Rectal smooth muscle tissue (tissue), 1 donor: ENCODE measurements at regions not wholly inside any gene's neighbourhood (a gene's known extent, or its start where the extent isn't known, plus 50 kb on each side); places are given as distances from the start of the nearest gene placed in this dataset.

Experiments
- H3K27ac ChIP-seq: one replicate; pipeline ENCODE4 v1.7.0; 2013; ENCODE audit warnings: low read depth, low read length, inconsistent platforms
- H3K27me3 ChIP-seq: one replicate; pipeline ENCODE4 v1.7.0; 2013; ENCODE audit warnings: low read length; ENCODE audit not compliant: control insufficient read depth, insufficient read depth
- H3K36me3 ChIP-seq: one replicate; pipeline ENCODE4 v1.7.0; 2013; ENCODE audit warnings: low read length; ENCODE audit not compliant: control insufficient read depth, insufficient read depth
- H3K4me1 ChIP-seq: one replicate; pipeline ENCODE4 v1.7.0; 2013; ENCODE audit warnings: low read length; ENCODE audit not compliant: control insufficient read depth, insufficient read depth
- H3K4me3 ChIP-seq: one replicate; pipeline ENCODE4 v1.7.0; 2013; ENCODE audit warnings: low read length
- H3K9ac ChIP-seq: one replicate; pipeline ENCODE4 v1.7.0; 2013; ENCODE audit warnings: low read length

DNA sequence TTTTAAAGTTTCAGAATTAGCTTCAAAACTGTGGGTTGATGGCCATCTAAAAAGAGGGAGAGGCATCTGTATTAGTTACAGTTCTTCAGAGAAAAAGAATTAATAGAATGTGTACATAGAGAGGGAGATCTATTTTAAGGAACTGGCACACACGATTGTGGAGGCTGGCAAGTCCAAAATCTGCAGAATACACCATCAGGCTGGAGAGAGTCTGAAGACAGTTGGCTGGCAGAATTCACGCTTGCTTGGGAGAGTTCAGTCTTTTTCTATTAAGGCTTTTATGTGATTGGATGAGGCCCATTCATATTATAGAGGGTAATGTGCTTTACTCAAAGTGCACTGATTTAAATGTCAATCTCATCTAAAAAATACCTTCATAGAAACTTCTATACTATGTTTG lies 135.1 kb upstream of the SORCS1 start:
- H3K9ac ChIP-seq, result no peak overlapping the region
- no peaks in the 10 kb centered on the region for H3K27me3 ChIP-seq
- H3K4me3 ChIP-seq, result no peak overlapping the region
- no peak overlapping the region for H3K27ac ChIP-seq
- H3K36me3 ChIP-seq, result no peaks in the 10 kb centered on the region
- H3K4me1 ChIP-seq, result no peaks in the 10 kb centered on the region

DNA sequence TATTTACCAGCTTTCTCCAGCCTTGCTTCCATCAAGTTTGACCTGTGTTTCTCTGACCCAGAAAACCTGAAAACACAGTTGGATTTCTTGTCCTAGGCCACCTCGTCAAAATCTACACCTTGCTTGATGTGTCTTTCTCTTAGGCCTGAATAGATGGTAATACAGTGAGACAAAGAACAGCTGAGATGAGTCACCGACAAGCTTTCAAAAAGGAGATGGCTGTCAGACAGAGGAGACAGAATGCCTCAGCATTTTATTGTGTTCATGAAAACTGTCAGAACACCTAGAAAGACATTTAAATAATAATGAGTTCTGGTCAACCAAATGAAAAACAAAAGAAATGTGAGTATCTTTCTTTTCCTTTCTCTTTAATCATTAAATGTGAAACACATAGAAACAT lies 119.7 kb upstream of the SORCS1 start:
- no peak overlapping the region for H3K9ac ChIP-seq
- no peaks in the 10 kb centered on the region for H3K27me3 ChIP-seq
- H3K36me3 ChIP-seq, result no peaks in the 10 kb centered on the region
- H3K4me1 ChIP-seq, result no peaks in the 10 kb centered on the region
- no peak overlapping the region for H3K27ac ChIP-seq
- no peak overlapping the region for H3K4me3 ChIP-seq

DNA sequence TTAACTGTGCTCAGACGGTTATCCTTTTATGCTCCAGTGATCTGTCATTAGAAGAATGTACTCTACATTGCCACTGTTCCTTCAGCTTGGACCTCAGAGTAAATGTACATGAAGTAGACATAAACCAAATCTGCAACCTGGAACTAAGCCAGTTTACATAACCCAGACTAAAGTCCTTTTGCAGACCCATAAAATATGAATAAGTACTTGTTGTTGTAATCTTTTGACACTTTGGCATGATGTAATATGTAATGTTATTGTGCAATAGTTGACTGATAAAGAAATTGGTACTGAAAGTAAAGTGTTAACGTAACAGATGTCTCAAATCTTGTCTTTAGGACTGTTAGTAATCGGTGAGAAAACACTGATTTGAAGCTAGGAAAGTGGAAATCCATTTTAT lies 115.8 kb upstream of the SORCS1 start:
- Histone ChIP-seq H3K36me3 (no peaks in the 10 kb centered on the region), H3K27me3 (no peaks in the 10 kb centered on the region), H3K27ac (no peak overlapping the region), H3K4me1 (no peaks in the 10 kb centered on the region), H3K4me3 (no peak overlapping the region), H3K9ac (no peak overlapping the region)

DNA sequence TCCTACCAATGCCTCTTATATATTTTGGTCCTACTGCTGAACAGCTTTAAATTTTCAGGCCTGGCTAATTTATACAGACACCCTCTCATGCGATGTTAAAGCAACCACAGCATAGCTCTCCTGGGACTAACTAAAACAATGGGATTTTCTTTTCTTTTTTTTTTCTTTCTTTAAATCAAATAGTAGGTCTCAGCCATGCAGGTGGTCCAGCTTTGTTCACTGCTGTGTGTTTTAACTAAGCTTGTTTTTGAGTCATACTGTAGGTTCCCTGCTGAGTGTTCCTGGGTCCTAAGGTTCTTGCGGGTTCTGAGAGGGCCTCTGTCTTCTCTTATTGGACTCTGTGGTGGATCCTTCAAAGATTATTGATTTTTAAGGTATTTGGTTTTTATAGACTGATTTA lies 113.1 kb upstream of the SORCS1 start:
- H3K9ac ChIP-seq, result no peak overlapping the region
- H3K36me3 ChIP-seq, result no peaks in the 10 kb centered on the region
- H3K27ac ChIP-seq, result no peak overlapping the region
- no peaks in the 10 kb centered on the region for H3K4me1 ChIP-seq
- no peaks in the 10 kb centered on the region for H3K27me3 ChIP-seq
- no peak overlapping the region for H3K4me3 ChIP-seq

DNA sequence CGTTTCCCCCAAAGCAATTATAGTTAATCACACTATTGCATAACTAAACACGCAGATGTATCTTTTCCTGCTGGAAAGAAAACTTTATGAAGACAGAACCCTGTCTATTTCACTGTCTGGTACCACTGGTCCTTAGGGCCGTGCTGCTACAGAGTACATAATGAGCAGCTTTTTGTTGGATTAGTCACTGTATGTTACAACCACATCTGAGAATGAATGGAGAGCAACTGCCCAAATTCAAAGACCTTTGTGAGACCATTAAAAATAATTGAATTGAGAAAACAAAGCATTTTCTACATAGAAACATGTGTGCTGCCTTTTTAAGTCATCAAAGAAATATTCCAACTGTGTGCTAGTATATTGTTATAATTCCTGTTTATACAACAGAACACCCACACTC lies 111.3 kb upstream of the SORCS1 start:
- H3K4me3 ChIP-seq, result no peak overlapping the region
- no peak overlapping the region for H3K9ac ChIP-seq
- H3K27ac ChIP-seq, result no peak overlapping the region
- no peaks in the 10 kb centered on the region for H3K4me1 ChIP-seq
- H3K36me3 ChIP-seq, result no peaks in the 10 kb centered on the region
- H3K27me3 ChIP-seq, result no peaks in the 10 kb centered on the region

DNA sequence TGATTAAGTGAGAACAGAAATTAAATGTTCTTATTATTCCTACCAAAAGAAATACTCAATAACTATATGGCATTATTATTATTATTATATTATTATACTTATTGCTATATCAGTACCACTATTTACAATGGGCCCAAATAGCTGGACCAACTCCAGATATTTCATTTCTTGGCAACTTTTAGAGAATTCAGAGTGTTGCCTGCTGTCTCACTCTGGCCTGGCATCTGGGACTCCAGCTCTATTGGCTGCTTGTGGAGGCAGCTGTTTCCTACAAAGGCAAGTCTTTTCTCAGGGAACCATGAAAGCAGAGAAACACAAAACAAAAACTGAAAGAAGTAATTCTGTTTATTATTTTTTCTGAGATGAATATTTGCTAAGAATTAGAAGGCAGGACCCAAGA lies 105.1 kb upstream of the SORCS1 start:
- Histone ChIP-seq H3K4me1 (no peaks in the 10 kb centered on the region), H3K9ac (no peak overlapping the region), H3K4me3 (no peak overlapping the region), H3K27ac (no peak overlapping the region), H3K36me3 (no peaks in the 10 kb centered on the region), H3K27me3 (no peaks in the 10 kb centered on the region)

DNA sequence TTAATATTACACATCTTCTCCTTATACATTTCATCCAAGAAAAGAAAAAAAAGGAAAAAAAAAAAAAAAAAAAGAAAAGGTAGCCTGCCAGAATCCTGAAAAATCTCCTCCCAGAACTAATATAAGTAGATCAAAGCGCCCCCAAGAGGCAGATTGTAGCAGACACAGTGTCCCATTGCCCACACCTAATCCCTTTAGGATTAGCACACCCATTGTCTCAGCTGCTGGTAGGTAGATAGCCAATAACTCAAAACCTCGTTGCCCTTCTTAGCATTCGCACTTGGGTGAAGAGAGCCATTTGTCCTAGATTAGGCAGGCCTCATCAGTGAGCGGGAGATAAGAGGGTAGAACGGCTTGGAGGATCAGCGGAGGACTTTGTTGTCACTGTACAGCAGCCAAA lies 100.2 kb upstream of the SORCS1 start:
- H3K4me1 ChIP-seq, result no peaks in the 10 kb centered on the region
- no peak overlapping the region for H3K9ac ChIP-seq
- H3K36me3 ChIP-seq, result no peaks in the 10 kb centered on the region
- no peak overlapping the region for H3K27ac ChIP-seq
- H3K4me3 ChIP-seq, result no peak overlapping the region
- no peaks in the 10 kb centered on the region for H3K27me3 ChIP-seq

DNA sequence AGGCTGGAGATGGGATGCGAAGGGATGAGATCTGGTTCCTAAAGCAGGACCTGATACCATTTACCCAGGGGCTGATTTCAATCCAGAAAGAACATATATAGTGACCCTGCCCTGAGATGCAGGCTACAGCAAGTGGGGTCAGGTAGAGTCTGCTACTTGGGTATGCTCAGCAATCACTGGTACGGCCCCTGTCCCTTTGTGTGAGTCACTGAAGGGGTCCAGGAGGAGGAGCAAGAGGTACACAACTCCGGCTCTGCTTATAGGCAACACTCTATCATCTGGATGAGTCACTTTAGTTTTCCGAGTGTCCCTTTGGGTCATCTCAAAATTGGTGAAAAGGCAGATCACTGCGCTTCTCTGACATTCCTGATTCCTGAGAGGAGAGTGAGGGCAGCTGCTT lies 79.6 kb upstream of the SORCS1 start:
- no peaks in the 10 kb centered on the region for H3K27me3 ChIP-seq
- H3K36me3 ChIP-seq, result no peaks in the 10 kb centered on the region
- no peak overlapping the region for H3K4me3 ChIP-seq
- H3K4me1 ChIP-seq, result no peaks in the 10 kb centered on the region
- H3K27ac ChIP-seq, result no peak overlapping the region
- no peak overlapping the region for H3K9ac ChIP-seq

DNA sequence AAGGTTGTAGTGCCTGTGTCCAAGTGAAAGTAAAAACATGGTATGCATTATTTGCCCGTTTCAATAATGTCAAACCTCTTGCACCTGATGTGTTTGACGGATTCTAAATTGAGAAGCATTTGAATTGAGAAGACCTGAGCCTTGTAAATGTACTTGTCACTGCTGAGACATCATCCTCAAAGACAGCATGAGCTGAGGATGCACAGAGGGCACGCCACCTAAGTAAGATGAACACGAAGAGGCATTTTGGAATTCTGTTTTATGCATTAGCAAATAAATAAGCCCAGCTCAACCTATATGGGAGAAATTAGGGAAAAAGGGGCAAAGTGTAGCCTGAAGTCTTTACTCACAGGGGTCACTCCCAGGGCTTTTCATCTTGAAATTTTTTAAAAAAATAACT lies 73.8 kb upstream of the SORCS1 start:
- no peak overlapping the region for H3K4me3 ChIP-seq

DNA sequence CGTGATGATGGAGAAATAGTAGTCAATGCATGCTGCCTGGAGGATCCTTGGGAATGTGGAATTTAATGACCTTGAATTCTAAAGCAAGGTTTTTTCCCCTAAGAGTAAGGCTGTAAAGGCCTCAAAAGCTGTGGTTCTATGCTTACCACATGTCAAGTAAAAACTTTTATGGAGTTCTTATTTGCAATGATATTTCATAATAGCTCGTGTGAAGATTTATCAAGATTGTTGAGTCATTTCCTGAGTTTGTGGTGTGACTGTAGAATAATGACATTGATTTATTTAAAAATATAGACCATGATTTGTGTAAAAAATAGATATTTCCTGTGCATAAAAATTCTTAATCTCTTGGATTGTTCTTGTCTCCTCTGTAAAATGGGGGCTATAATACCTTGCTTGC lies 67.5 kb upstream of the SORCS1 start:
- no peak overlapping the region for H3K27ac ChIP-seq
- H3K9ac ChIP-seq, result no peak overlapping the region
- H3K4me3 ChIP-seq, result no peak overlapping the region
- H3K27me3 ChIP-seq, result no peaks in the 10 kb centered on the region
- no peaks in the 10 kb centered on the region for H3K4me1 ChIP-seq
- H3K36me3 ChIP-seq, result no peaks in the 10 kb centered on the region

More for the DNA sequence above, 73.8 kb upstream of the SORCS1 start:
- Histone ChIP-seq H3K9ac (no peak overlapping the region), H3K27me3 (no peaks in the 10 kb centered on the region), H3K4me1 (no peaks in the 10 kb centered on the region), H3K36me3 (no peaks in the 10 kb centered on the region), H3K27ac (no peak overlapping the region)

DNA sequence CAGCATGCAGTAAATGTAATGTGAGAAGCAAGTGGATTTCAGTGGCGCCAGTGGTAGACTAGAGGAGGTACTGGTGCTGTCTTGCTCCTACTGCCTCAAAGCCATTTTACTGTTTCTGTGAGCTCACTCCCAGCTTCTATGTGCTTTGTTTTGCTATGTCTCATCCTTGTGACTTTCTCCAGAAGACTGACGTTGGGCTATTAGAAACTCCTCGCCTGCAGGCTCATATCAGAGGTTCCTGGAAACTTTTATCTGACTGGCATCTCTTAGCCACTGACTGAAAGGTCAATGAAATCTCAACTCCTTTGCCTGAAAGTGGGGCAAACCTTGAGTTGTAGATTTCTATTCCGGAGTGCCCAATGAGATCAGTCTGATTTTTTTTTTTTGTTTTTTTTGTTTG lies 66.4 kb upstream of the SORCS1 start:
- H3K4me1 ChIP-seq, result no peaks in the 10 kb centered on the region

DNA sequence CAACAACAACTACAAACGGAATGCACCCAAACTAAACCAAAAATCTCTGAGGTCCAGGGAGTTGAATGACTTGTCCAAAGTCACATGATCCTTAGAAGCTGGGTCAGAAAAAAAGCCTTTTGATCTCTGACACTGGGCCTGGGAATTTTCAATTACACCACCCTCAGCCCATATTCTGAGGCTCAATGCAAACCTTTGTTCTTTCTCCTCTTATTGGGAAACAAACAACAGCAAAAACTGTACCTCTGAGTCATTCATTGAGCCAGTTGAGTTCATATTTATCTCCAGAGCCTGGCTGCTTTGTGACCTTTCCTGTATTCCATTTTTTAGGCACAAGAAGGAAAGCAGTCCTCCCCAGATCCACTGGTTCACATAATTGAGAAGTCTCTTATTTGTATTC lies 51.2 kb upstream of the SORCS1 start:
- Histone ChIP-seq H3K27ac (no peak overlapping the region), H3K36me3 (no peaks in the 10 kb centered on the region), H3K27me3 (no peaks in the 10 kb centered on the region), H3K9ac (no peak overlapping the region), H3K4me3 (no peak overlapping the region), H3K4me1 (no peaks in the 10 kb centered on the region)

More for the DNA sequence above, 66.4 kb upstream of the SORCS1 start:
- Histone ChIP-seq H3K4me3 (no peak overlapping the region), H3K27me3 (no peaks in the 10 kb centered on the region), H3K9ac (no peak overlapping the region), H3K36me3 (no peaks in the 10 kb centered on the region), H3K27ac (no peak overlapping the region)
